ENCODE measurements at regions not wholly inside any gene's neighbourhood (a gene's known extent, or its start where the extent isn't known, plus 50 kb on each side); places are given as distances from the start of the nearest gene placed in this dataset.
"Not testable (repeated sequence)": the region's sequence is repeated elsewhere in the genome, so short reads cannot be mapped to it uniquely, and the experiment has no call there.

DNA sequence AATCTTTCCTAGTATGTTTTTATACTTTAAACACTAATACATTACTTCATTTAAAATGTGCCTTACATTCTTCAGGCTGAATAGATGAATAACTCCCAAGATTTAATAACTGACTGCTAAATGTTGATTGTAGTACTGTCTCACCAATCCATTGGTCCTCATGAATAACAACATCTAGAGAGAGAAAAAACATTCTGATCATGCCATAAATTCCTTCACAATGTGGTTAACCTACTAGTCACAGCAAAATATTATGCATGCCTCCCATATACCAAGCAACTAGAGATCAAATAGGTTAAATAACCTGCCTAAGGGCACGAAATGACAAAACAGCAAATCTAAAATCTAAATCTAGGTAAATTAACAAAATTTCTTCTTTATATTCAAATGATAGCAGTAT lies 66.2 kb downstream of the SYT15 start:
- DNase-seq, result not testable (repeated sequence)

GRCh38 chr10:46646132-46646531 lies 67.2 kb downstream of the SYT15 start:
- not testable (repeated sequence) for DNase-seq

DNA sequence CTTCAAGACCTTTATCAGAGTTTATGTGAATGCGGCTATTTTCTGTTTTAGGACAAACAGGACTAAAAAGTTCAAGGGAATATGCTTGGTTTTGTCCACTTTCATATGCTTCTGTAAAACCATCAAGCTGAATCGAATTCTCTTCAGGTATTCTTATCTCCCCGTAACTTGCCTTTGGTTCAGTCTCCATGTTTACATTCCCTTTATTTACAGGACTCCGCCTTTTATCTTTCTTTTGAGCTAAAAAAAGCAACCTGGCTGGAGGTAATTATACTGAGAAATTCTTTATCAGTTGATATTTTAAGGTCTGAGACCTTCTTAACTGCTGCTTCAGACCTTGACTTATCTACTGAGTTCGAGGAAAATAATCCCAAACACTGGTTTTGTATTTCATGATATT lies 72.0 kb downstream of the SYT15 start:
- not testable (repeated sequence) for DNase-seq

DNA sequence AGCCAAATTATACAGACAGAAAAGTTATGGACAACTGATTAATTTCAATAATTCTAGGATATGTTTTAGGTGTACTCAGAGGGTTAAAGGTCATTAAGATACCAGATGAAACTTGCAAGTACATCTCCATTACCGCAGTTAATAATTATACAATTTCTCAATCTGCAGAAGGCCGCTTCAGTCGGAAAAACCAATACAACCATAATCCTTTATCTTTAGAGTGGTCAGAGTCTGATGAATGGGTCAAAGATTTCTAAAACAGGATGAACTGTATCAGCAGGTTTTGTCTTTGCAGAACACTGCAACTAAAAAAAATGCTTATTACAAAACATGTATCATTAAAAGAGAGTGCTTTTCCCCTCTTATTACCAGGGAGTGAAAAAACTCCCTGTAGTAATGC lies 78.5 kb downstream of the SYT15 start:
- DNase-seq, result not testable (repeated sequence)

DNA sequence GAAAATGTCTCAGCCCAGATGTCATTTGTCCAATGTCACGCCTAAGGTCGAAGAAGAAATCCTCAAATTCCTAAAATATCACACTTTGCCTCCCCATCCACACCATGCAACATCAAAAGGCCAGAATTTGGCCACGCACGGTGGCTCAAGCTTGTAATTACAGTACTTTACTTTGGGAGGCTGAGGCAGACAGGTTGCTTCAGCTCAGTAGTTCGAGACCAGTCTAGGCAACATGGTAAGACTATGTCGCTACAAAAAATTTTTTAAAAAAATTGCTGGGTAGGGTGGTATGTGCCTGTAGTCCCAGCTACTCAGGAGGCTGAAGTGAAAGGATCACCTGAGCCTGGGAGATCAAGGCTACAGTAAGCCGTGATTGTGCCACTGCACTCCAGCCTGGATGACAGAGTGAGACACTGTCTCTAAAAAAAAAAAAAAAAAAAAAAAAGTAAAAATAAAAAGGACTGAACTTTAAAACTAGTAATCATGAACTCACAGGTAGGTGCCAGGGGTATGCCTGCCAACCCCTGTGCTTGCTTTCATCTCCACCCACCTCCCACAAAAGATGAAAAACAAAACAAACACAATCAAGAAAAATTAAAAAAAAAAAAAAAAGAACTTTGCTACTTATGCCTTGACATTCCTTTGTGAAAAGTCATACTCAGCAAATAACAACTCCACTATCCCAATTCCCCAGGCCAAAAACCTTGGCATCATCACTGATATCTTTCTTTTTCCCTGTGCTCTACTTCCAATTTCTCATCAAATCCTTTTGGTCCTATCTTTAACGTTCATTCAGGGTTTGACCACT lies 81.3 kb downstream of the SYT15 start:
- not testable (repeated sequence) for DNase-seq

DNA sequence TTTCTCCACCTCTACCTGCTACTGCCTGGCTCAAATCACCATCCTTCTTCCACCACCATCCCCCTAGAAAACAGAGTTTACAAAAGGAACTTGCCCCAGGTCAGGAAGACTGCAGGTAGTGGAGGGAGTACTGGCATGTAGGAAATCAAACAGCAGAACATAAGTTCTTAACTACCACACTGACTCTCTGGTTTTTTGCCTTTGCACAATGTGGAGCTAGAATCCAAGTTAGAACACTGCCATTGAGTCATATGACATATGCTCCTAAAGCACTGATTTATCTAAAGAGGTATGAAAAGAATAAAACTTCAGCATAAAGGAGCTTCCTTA lies 81.9 kb downstream of the SYT15 start:
- DNase-seq, result not testable (repeated sequence)

- DNase-seq, result not testable (repeated sequence)
Measured at GRCh38 chr10:46665536-46665935, 86.6 kb downstream of the SYT15 start.

GRCh38 chr10:46668357-46668997 lies 89.5 kb downstream of the SYT15 start:
- not testable (repeated sequence) for DNase-seq

- DNase-seq, result not testable (repeated sequence)
Measured at GRCh38 chr10:46677836-46678435, 99.0 kb downstream of the SYT15 start.

DNA sequence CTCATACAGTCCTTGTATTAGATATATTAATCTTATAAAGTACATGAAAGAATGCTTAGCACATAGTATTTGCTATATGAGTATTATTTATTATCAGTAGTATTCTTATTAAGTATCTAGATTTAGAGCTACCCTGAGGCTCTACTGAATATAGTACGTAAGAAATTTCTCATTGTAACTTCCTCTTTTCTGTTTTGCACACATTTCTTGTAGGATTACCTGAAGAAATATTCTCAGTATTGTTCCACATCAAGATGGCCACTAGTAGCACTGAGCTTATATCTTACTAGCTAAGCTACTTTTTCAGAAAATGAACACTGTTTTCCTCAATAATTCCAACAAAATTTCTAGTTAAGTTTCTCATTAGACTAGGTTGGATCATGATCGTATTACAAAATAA lies 112.5 kb downstream of the SYT15 start:
- DNase-seq, result not testable (repeated sequence)

- not testable (repeated sequence) for DNase-seq
Measured at GRCh38 chr10:46693218-46693617, 114.3 kb downstream of the SYT15 start.

DNA sequence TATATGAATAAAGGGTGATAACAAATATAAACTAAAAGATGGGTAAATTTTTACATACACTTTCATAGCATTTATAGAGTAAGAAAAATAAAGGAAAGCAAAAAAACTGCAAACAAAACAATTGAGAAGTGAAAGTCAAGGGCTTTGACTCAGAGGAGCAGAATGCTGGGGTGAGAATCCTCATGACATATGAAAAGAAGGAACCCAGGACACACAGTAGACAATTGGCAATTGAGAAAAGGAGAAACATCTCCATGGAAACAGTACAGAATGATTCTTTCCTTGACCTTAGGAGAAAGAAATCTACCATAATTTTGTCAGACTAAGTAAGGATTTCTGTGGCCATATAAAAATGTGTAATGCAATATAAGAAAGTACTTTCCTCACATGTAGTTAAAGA lies 138.3 kb downstream of the SYT15 start:
- not testable (repeated sequence) for DNase-seq

DNA sequence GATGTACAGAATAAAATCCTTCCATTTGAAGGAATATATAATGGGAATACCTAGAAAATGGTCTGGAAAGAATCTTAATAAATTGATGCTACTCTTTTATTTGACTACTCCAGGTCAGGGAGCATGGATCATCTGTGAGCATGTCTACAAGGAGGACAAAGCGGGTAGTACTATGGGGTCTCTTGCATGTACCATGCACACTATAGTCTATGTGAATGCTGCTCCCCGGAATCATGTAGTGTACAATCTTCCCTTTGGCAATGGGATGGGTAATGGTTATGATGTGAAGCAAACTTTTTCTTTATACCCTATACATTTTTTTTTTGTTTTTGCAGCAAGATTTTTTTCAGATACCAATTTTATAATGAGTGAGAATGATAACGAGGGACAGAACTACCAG lies 139.1 kb downstream of the SYT15 start:
- DNase-seq, result not testable (repeated sequence)

GRCh38 chr10:46720386-46720785 lies 141.5 kb downstream of the SYT15 start:
- DNase-seq, result not testable (repeated sequence)

DNA sequence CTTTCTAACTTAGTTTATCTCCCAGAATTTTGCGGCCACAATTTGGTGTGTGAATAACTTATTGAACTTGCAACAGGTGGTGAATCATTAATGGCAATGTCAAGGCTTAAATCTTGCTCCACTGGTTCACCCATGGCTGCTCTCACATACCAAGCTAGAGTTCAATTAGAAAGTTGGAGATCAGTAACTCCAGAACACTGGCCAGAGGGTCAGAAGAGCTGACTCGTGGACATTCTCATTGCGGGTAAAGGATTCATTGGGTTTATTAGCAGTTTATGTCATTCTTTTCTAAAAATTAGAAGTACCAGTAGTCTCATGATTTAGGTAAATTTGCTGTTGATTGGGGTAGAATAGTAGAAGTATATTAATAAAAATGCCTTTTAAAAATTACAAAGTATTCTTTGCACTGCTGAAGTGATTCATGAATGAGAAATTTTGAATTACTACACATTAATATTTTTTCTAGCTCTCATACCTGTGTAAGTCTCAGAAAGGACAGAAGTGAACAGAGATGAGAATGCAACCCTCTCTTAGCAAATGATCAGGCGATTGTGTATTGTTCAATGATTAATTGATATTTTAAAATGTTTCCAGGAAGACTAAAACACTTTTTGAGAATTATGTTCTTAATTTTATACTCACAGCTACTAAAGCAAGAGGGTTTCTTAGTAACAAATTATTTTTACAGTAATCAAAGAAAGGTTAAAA lies 142.0 kb downstream of the SYT15 start:
- not testable (repeated sequence) for DNase-seq

DNA sequence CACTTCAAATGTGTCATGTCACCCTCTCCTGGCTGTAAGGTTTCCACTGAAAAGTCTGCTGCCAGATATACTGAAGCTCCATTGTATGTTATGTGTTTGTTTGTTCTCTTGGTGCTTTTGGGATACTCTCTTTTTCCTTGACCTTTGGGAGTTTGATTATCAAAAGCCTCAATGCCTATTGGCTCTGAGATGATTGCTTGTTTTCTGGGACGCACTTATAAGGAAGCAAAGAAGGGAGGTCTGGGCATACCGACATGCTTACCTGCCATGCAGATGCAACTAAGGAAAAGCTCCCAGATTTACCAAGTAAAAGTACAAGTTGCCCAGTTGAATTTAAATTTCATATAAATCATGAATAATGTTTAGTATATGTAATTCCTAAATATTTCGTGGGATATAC lies 145.3 kb downstream of the SYT15 start:
- not testable (repeated sequence) for DNase-seq

GRCh38 chr10:46728359-46728758 lies 149.4 kb downstream of the SYT15 start:
- DNase-seq, result not testable (repeated sequence)

GRCh38 chr10:46730729-46731128 lies 151.8 kb downstream of the SYT15 start:
- DNase-seq, result not testable (repeated sequence)

- DNase-seq, result not testable (repeated sequence)
Measured at GRCh38 chr10:46733635-46734261, 154.8 kb downstream of the SYT15 start.

GRCh38 chr10:46734262-46734642 lies 155.3 kb downstream of the SYT15 start:
- DNase-seq, result not testable (repeated sequence)

DNA sequence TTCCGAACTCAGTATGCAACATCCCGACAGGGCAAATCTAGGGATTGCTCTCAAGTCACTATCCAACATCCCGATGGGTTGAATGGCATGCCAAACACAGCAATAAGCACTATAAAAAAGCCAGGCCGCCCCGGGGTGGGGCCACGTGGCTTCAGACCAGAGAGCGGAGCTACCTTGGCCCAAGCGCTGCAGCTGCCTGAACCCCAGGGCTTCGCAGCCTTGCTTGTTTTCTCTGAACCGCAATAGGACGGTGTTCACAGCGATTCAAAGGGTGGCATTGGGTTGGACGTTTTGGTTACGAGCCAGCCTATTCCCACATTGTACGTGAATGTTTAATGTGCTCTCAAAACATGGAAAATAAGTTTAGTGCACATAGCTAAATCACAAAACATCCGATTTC lies 161.0 kb downstream of the SYT15 start:
- DNase-seq, result not testable (repeated sequence)

DNA sequence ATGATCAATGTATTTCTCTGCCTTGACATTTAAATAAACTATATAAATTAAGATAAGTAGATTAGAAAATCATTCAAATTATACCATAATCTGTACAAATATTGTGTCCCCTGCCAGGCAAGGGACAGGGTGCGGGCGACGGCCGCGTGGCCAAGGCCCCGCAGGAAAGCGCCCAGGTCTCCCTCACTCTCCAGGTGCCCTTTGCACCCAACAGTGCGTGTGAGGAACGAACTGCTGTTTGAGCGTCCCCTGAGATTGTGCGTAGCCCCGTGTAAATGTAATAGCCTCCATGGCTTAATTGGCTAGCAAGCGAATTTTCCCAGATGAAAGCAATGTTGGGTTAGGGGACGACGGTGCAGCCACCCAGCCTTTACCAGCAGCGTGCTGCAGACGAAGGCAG lies 161.4 kb downstream of the SYT15 start:
- DNase-seq, result not testable (repeated sequence)

DNA sequence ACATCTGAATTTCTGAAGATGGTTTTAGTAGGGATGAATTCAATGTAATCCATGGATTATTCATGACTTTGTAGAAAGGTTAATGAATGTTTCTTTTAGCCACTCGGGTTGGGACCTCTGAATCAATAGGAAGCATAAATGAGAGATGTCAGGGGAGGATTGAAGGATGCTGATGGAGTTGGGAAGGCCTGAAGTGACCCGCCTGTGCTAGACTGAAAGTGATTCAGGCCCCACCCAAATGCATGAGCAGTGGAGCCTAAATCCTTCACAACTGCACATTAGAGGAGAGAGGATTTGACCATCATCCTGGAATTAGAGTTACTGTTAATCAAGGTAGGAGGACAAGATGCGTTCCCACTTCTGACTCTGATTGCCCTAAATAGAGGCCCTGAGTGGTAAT lies 162.2 kb upstream of the PTPN20 start:
- not testable (repeated sequence) for DNase-seq

Measured in CD4-positive, alpha-beta T cell treated with Interleukin-17A for 4 hours (primary cell).